ENCODE measurements at regions not wholly inside any gene's neighbourhood (a gene's known extent, or its start where the extent isn't known, plus 50 kb on each side); places are given as distances from the start of the nearest gene placed in this dataset.

DNA sequence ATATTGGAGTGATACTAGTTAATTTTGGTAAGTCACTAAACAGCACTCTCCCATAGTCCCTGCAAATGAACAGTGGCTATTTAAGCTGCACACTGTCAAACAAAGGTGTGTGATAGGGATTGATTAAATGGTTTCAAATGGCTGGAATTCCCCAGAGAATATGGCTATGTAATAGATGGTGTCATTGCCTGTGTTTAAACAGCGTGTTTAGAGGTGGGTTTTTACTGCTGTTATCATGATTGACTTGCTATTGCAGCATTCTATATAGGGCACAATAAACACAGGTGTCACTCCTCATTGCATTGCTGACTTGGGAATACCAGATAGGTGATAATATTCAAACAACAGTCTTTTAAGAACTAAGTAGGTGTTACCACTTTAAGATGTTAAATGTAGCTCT is 171.7 kb upstream of the MAN1A1 start:
- TF ChIP-seq, protein P1, sequence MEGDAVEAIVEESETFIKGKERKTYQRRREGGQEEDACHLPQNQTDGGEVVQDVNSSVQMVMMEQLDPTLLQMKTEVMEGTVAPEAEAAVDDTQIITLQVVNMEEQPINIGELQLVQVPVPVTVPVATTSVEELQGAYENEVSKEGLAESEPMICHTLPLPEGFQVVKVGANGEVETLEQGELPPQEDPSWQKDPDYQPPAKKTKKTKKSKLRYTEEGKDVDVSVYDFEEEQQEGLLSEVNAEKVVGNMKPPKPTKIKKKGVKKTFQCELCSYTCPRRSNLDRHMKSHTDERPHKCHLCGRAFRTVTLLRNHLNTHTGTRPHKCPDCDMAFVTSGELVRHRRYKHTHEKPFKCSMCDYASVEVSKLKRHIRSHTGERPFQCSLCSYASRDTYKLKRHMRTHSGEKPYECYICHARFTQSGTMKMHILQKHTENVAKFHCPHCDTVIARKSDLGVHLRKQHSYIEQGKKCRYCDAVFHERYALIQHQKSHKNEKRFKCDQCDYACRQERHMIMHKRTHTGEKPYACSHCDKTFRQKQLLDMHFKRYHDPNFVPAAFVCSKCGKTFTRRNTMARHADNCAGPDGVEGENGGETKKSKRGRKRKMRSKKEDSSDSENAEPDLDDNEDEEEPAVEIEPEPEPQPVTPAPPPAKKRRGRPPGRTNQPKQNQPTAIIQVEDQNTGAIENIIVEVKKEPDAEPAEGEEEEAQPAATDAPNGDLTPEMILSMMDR (conservative IDR thresholded peaks at IDR 0.05): no peak
- TF ChIP-seq ZFX (IDR thresholded peaks at IDR 0.05): no peak

All from C4-2B (cell line).